SK-N-SH (cell line): ENCODE measurements at regions not wholly inside any gene's neighbourhood (a gene's known extent, or its start where the extent isn't known, plus 50 kb on each side); places are given as distances from the start of the nearest gene placed in this dataset.

ENCODE experiments used
- CTCF ChIA-PET: fragments of 300-600, 350-600 bp; formaldehyde crosslinking; extraction: SDS; loops from one replicate; lab custom pipeline; 2021; lab: Yijun Ruan, JAX
- POLR2A ChIA-PET: fragments of 350-600 bp; sonication (Branson Sonifier 250); formaldehyde crosslinking; extraction: SDS; loops from one replicate; lab custom pipeline; 2020; ENCODE audit warnings: antibody characterized with exemption, inconsistent platforms; lab: Yijun Ruan, JAX
- DNase-seq: peaks from one replicate; pipeline ENCODE4 v3.0.0; 2012
- H2AFZ ChIP-seq: fragments of 200-600 bp; sonication (generic); 2 replicates; pipeline ENCODE4 v1.8.1; 2016; ENCODE audit warnings: antibody characterized with exemption, mild to moderate bottlenecking, low read depth
- H3F3A ChIP-seq: fragments of 200-600 bp; sonication (generic); replicated peaks from 2 replicates; pipeline ENCODE3; 2016; ENCODE audit warnings: antibody characterized with exemption, mild to moderate bottlenecking; ENCODE audit not compliant: insufficient read depth
- H3K27ac ChIP-seq, 2 experiments: fragments of 200-500 bp in 1 of 2; fragments of 200-600 bp in 1 of 2; sonication (Bioruptor generic) in 1 of 2; sonication (generic), shearing (Covaris generic) in 1 of 2; 2 replicates each; pipeline versions ENCODE4 v1.5.1 to v1.6.1; 2014 to 2016; ENCODE audit warnings: low read depth in 2 of 2, inconsistent platforms in 1 of 2, low read length in 1 of 2, mild to moderate bottlenecking in 1 of 2, mixed read lengths in 1 of 2
- H3K27me3 ChIP-seq: fragments of 200-600 bp; sonication (generic), shearing (Covaris generic); 2 replicates; pipeline ENCODE4 v1.6.1; 2016; ENCODE audit warnings: mixed run types; ENCODE audit not compliant: insufficient read depth
- H3K36me3 ChIP-seq, 2 experiments: fragments of 200-500 bp in 1 of 2; fragments of 200-600 bp in 1 of 2; sonication (Bioruptor generic) in 1 of 2; sonication (generic) in 1 of 2; replicated peaks in 1 of 2; 2 replicates each; pipeline versions ENCODE3 to v1.5.1; 2014 to 2016; ENCODE audit warnings: low read length in 1 of 2, mild to moderate bottlenecking in 1 of 2; ENCODE audit not compliant: insufficient read depth in 2 of 2, control insufficient read depth in 1 of 2
- H3K4me1 ChIP-seq, 2 experiments: fragments of 200-500 bp in 1 of 2; fragments of 200-600 bp in 1 of 2; sonication (Bioruptor generic) in 1 of 2; sonication (generic), shearing (Covaris generic) in 1 of 2; 2 replicates each; pipeline versions ENCODE4 v1.5.1 to v1.6.1; 2014 to 2016; ENCODE audit warnings: low read depth in 1 of 2, low read length in 1 of 2, mixed run types in 1 of 2; ENCODE audit not compliant: insufficient read depth in 2 of 2, control insufficient read depth in 1 of 2
- H3K4me2 ChIP-seq: fragments of 200-600 bp; sonication (generic), shearing (Covaris generic); 2 replicates; pipeline ENCODE4 v1.6.1; 2017; ENCODE audit warnings: mixed run types
- H3K4me3 ChIP-seq, 2 experiments: fragments of 200-500 bp in 1 of 2; fragments of 200-600 bp in 1 of 2; sonication (Bioruptor generic) in 1 of 2; sonication (generic), shearing (Covaris generic) in 1 of 2; 2 replicates each; pipeline versions ENCODE4 v1.5.1 to v1.8.1; 2014 to 2016; ENCODE audit warnings: low read depth in 2 of 2, inconsistent platforms in 1 of 2, low read length in 1 of 2, mild to moderate bottlenecking in 1 of 2, mixed read lengths in 1 of 2, moderate library complexity in 1 of 2
- H3K79me2 ChIP-seq: fragments of 200-600 bp; sonication (generic); 2 replicates; pipeline ENCODE4 v1.8.1; 2017; ENCODE audit warnings: mild to moderate bottlenecking; ENCODE audit not compliant: insufficient read depth
- H3K9ac ChIP-seq: fragments of 200-600 bp; sonication (generic); 2 replicates; pipeline ENCODE4 v1.6.1; 2017; ENCODE audit warnings: mixed run types
- H3K9me2 ChIP-seq: fragments of 200-600 bp; sonication (generic); 2 replicates; pipeline ENCODE4 v1.6.1; 2017; ENCODE audit warnings: mixed run types
- H3K9me3 ChIP-seq: fragments of 200-600 bp; sonication (generic); 2 replicates; pipeline ENCODE4 v1.6.1; 2017; ENCODE audit warnings: mixed run types, mild to moderate bottlenecking, moderate library complexity
- H4K20me1 ChIP-seq: fragments of 200-600 bp; sonication (generic); 2 replicates; pipeline ENCODE4 v1.6.1; 2017; ENCODE audit warnings: mild to moderate bottlenecking, mixed run types; ENCODE audit not compliant: insufficient read depth
- FOSL2 ChIP-seq: IDR thresholded peaks from 2 replicates; pipeline ENCODE4 v1.4.0; 2012; ENCODE audit warnings: low read depth, mild to moderate bottlenecking, moderate library complexity, borderline replicate concordance
- GATA2 ChIP-seq: sonication (generic); formaldehyde crosslinking; IDR thresholded peaks from 2 replicates; pipeline ENCODE4 v1.5.0; 2020; ENCODE audit warnings: mild to moderate bottlenecking, missing genetic modification reagents
- MAX ChIP-seq: IDR thresholded peaks from 2 replicates; pipeline ENCODE4 v1.4.0; 2012; ENCODE audit warnings: low read depth
- MXI1 ChIP-seq: IDR thresholded peaks from 2 replicates; pipeline ENCODE4 v1.6.1; 2012; ENCODE audit warnings: mild to moderate bottlenecking, low read depth, low read length, improper control_type of control experiment
- RAD21 ChIP-seq: IDR thresholded peaks from 2 replicates; pipeline ENCODE4 v1.6.1; 2012; ENCODE audit warnings: mild to moderate bottlenecking, low read length
- REST ChIP-seq: IDR thresholded peaks from 2 replicates; pipeline ENCODE4 v1.6.1; 2012; ENCODE audit warnings: mild to moderate bottlenecking, low read depth, low read length, moderate library complexity
- RXRA ChIP-seq: IDR thresholded peaks from 2 replicates; pipeline ENCODE4 v1.4.0; 2012; ENCODE audit warnings: low read depth, mild to moderate bottlenecking, borderline replicate concordance
- SMC3 ChIP-seq: IDR thresholded peaks from 2 replicates; pipeline ENCODE4 v1.6.1; 2012; ENCODE audit warnings: low read depth, low read length, improper control_type of control experiment
- TAF1 ChIP-seq: IDR thresholded peaks from 2 replicates; pipeline ENCODE4 v1.6.1; 2012; ENCODE audit warnings: low read depth, mild to moderate bottlenecking, low read length, moderate library complexity, borderline replicate concordance
- TCF12 ChIP-seq: IDR thresholded peaks from 2 replicates; pipeline ENCODE4 v1.4.0; 2012
- WGBS: methylation state at CpG from one replicate; pipeline ENCODE4 v1.1.6; 2017; ENCODE audit warnings: low lambda C conversion rate; 5-methylcytosine and 5-hydroxymethylcytosine counted together
- TF ChIP-seq, protein P1 (sequence below): fragments of 150-350 bp; IDR thresholded peaks from 2 replicates; pipeline ENCODE4 v1.6.1; 2017; ENCODE audit warnings: antibody characterized with exemption, low read length, low read depth, borderline replicate concordance

DNA sequence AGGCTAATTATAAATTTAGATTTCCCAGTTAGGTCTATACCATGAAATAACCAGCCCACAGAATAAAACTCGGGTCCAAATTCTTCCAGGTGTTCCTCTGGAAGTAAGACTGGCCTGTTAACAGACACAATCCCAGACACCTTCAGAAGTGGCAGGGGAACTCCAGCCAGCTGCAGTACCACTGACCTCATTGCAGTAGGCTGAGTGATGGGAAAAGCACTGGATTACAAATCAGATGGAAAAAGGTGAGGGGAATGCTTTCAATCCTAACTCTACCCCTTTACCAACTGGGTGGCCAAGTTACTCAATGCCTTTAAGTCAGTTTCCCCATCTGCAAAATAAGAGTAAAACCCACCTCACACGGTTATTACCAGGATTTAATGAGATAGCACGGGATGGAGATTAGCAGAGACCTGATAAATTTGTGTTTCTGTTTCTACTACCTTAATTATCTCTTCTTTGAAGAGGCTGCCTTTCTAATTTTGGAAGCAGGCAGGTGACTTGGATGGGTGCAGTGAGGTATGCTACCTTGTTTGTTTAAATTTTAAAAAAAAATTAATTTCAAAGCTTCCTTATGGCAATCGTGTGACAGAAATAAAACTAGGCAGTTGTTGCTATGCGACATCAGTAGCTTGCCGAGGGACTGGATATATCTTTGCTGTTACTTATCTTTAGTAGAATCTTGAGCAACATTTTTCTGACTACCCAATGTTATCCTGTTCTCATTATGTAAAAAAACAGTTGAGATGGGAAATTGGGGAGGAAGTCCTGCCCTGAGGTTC is 167.3 kb upstream of the GRIN2B start (continued):
- no peak for TF ChIP-seq REST
- no peak for TF ChIP-seq RAD21
- TF ChIP-seq, protein P1, sequence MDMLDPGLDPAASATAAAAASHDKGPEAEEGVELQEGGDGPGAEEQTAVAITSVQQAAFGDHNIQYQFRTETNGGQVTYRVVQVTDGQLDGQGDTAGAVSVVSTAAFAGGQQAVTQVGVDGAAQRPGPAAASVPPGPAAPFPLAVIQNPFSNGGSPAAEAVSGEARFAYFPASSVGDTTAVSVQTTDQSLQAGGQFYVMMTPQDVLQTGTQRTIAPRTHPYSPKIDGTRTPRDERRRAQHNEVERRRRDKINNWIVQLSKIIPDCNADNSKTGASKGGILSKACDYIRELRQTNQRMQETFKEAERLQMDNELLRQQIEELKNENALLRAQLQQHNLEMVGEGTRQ, result no peak
- TF ChIP-seq TCF12, result no peak
- TF ChIP-seq MXI1, result no peak
- TF ChIP-seq GATA2 (CRISPR knock-in tag), result no peak
- TF ChIP-seq FOSL2, result no peak
- no peak for TF ChIP-seq MAX
- TF ChIP-seq RXRA, result no peak

DNA sequence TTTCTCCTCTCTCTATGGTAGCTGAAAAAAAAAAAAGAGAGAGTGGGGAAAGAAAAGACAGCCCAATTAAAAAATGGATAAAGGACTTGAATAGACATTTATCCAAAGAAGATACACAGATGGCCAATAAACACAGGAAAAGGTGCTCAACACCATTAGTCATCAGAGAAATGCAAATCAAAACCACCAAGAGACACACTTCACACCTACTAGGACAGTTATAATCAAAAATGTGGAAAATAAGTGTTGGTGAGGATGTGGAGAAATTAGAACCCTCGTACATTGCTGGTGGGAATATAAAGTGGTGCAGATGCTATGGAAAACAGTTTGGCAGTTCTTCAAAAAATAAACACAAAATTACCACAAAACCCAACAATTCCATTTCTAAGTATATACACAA is 172.4 kb upstream of the GRIN2B start:
- WGBS, result 0% methylated on average over 1 of the region's 1 CpG
- no peaks in the 10 kb centered on the region for H3K9me3 ChIP-seq

More for the DNA sequence above, 172.4 kb upstream of the GRIN2B start:
- H3K4me1 ChIP-seq, result no peaks in the 10 kb centered on the region
- no peak overlapping the region for H3K9ac ChIP-seq
- ChIA-PET CTCF (no interaction called here), POLR2A (no interaction called here)
- H2AFZ ChIP-seq, result no peak overlapping the region
- H3K27ac ChIP-seq, result no peak overlapping the region
- TF ChIP-seq TAF1 (no peak), RAD21 (no peak), SMC3 (no peak)
- no peaks in the 10 kb centered on the region for H3K79me2 ChIP-seq
- no peak overlapping the region for H3K4me2 ChIP-seq
- no peaks in the 10 kb centered on the region for H3F3A ChIP-seq
- no peaks in the 10 kb centered on the region for H3K9me2 ChIP-seq
- H3K4me3 ChIP-seq, result no peak overlapping the region
- DNase-seq, result no peak
- H4K20me1 ChIP-seq, result no peaks in the 10 kb centered on the region
- H3K36me3 ChIP-seq, result no peaks in the 10 kb centered on the region
- no peaks in the 10 kb centered on the region for H3K27me3 ChIP-seq
